ENCODE measurements at regions not wholly inside any gene's neighbourhood (a gene's known extent, or its start where the extent isn't known, plus 50 kb on each side); places are given as distances from the start of the nearest gene placed in this dataset.

GRCh38 chr2:78839259-78839658 is 186.2 kb upstream of the REG3G start:
- TF ChIP-seq NAIF1 (CRISPR knock-in tag; IDR thresholded peaks at IDR 0.05; ENCODE audit: borderline replicate concordance): no peak
- TF ChIP-seq HOXD1 (CRISPR knock-in tag; IDR thresholded peaks at IDR 0.05): no peak

All from HepG2 (cell line).